ENCODE measurements at regions not wholly inside any gene's neighbourhood (a gene's known extent, or its start where the extent isn't known, plus 50 kb on each side); places are given as distances from the start of the nearest gene placed in this dataset.

DNA sequence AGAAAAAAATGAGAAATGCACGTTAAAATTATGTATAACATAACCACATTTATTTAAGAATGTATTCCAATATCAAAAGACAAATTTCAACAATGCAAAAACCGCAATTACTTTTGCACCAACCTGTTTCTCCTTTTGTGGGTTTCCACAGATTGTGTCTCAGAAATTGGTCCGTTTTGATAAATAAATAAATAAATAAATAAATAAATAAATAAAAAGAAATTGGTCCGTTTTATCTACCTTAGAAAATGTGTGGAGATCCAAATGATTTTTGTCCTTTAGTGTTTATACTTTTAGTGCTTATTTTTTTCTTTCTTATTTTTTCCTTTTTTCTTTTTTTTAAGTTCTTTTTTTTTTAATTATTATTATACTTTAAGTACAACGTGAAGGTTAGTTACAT is 1682.2 kb upstream of the TMEFF2 start:
- no peak overlapping the region for H3K27ac ChIP-seq (ENCODE audit: low read length in 2 of 2)
- no peak for DNase-seq
- H3K9me3 ChIP-seq (ENCODE audit: control extremely low read depth in 1 of 3, control insufficient read depth in 2 of 3, insufficient read depth in 1 of 3, low read length in 2 of 3), result peaks cover 0 to 4% (median 0%) of the 10 kb centered on the region in 3 donors
- H3K79me2 ChIP-seq (ENCODE audit: control insufficient read depth, insufficient read depth, low read length), result no peaks in the 10 kb centered on the region
- no peak overlapping the region for H2AFZ ChIP-seq (ENCODE audit: insufficient read depth, low read depth, low read length, poor library complexity, severe bottlenecking)
- H3K27me3 Mint-ChIP-seq, result no peaks in the 10 kb centered on the region
- no CpG with 5 or more reads among the region's 5 CpGs for WGBS (ENCODE audit: insufficient coverage)
- ChIA-PET POLR2A (no interaction called here), CTCF (no interaction called here)
- no peaks in the 10 kb centered on the region for H3K27me3 ChIP-seq (replicated peaks in 1 of 4; ENCODE audit: control extremely low read depth in 1 of 4, control insufficient read depth in 3 of 4, insufficient read depth in 4 of 4, low read length in 3 of 4)
- no peak overlapping the region for H3K4me3 Mint-ChIP-seq
- no peaks in the 10 kb centered on the region for H4K20me1 ChIP-seq (ENCODE audit: control insufficient read depth, insufficient read depth, low read length, poor library complexity, severe bottlenecking)
- H3K9ac ChIP-seq (ENCODE audit: low read length), result no peak overlapping the region
- H3K4me1 ChIP-seq (ENCODE audit: control insufficient read depth in 2 of 2, insufficient read depth in 2 of 2, low read length in 2 of 2), result no peaks in the 10 kb centered on the region
- intact Hi-C loops (cut with micrococcal nuclease), result no loop called here
- no peak overlapping the region for H3K27ac Mint-ChIP-seq
- ATAC-seq (ENCODE audit: low read depth), result no peak
- no peak overlapping the region for H3K4me3 ChIP-seq (ENCODE audit: control extremely low read depth in 1 of 5, extremely low read depth in 1 of 5, insufficient read depth in 1 of 5, low read depth in 2 of 5, low read length in 4 of 5)
- H3K9me3 Mint-ChIP-seq (ENCODE audit: insufficient read depth), result no peaks in the 10 kb centered on the region
- no peaks in the 10 kb centered on the region for H3K4me1 Mint-ChIP-seq
- TF ChIP-seq CTCF (IDR thresholded peaks at IDR 0.05) (no peak), EZH2 (IDR thresholded peaks at IDR 0.05; ENCODE audit: borderline replicate concordance, insufficient read depth, low read depth, low read length, poor library complexity, severe bottlenecking) (no peak)
- H3K4me2 ChIP-seq (replicated peaks; ENCODE audit: low read depth, low read length, poor library complexity, severe bottlenecking), result no peak overlapping the region
- H3K36me3 ChIP-seq (replicated peaks in 1 of 2; ENCODE audit: control extremely low read depth in 1 of 2, control insufficient read depth in 1 of 2, extremely low read depth in 1 of 2, insufficient read depth in 2 of 2, low read length in 1 of 2), result no peaks in the 10 kb centered on the region

DNA sequence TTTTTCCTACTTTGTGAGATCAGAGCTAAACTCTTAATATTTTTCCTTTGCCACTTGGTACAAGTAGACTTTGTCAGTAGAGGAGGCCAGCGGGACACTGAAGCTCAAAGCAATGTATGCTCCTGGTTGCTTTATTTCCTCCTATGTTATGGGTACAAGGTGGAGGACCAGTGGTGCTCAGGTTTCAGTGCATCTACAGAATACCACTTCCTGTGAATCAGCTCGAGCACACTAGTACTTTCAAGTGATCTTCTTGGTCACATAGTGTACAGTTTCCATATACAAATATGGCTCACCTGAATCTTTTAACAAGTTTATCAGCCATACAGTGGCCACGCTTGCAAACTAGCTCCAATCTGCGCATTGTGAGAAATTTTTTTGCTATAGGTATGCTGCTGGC is 1674.8 kb upstream of the TMEFF2 start:
- TF ChIP-seq EZH2 (IDR thresholded peaks at IDR 0.05; ENCODE audit: borderline replicate concordance, insufficient read depth, low read depth, low read length, poor library complexity, severe bottlenecking), result no peak
- TF ChIP-seq CTCF (IDR thresholded peaks at IDR 0.05), result no peak
- Mint-ChIP-seq H3K4me3 (no peak overlapping the region), H3K27me3 (no peaks in the 10 kb centered on the region), H3K9me3 (ENCODE audit: insufficient read depth) (peaks cover 5% of the 10 kb centered on the region), H3K4me1 (no peaks in the 10 kb centered on the region), H3K27ac (no peak overlapping the region)
- Histone ChIP-seq H3K79me2 (ENCODE audit: control insufficient read depth, insufficient read depth, low read length) (no peaks in the 10 kb centered on the region), H3K36me3 (replicated peaks in 1 of 2; ENCODE audit: control extremely low read depth in 1 of 2, control insufficient read depth in 1 of 2, extremely low read depth in 1 of 2, insufficient read depth in 2 of 2, low read length in 1 of 2) (no peaks in the 10 kb centered on the region), H3K4me3 (ENCODE audit: control extremely low read depth in 1 of 5, extremely low read depth in 1 of 5, insufficient read depth in 1 of 5, low read depth in 2 of 5, low read length in 4 of 5) (no peak overlapping the region), H4K20me1 (ENCODE audit: control insufficient read depth, insufficient read depth, low read length, poor library complexity, severe bottlenecking) (no peaks in the 10 kb centered on the region), H3K4me2 (replicated peaks; ENCODE audit: low read depth, low read length, poor library complexity, severe bottlenecking) (no peak overlapping the region), H3K9me3 (ENCODE audit: control extremely low read depth in 1 of 3, control insufficient read depth in 2 of 3, insufficient read depth in 1 of 3, low read length in 2 of 3) (peaks cover 0 to 17% (median 0%) of the 10 kb centered on the region in 3 donors), H3K4me1 (ENCODE audit: control insufficient read depth in 2 of 2, insufficient read depth in 2 of 2, low read length in 2 of 2) (no peaks in the 10 kb centered on the region), H3K9ac (ENCODE audit: low read length) (no peak overlapping the region), H3K27ac (ENCODE audit: low read length in 2 of 2) (no peak overlapping the region), H2AFZ (ENCODE audit: insufficient read depth, low read depth, low read length, poor library complexity, severe bottlenecking) (no peak overlapping the region), H3K27me3 (replicated peaks in 1 of 4; ENCODE audit: control extremely low read depth in 1 of 4, control insufficient read depth in 3 of 4, insufficient read depth in 4 of 4, low read length in 3 of 4) (no peaks in the 10 kb centered on the region)
- DNase-seq, result no peak
- CTCF ChIA-PET, result no interaction called here
- POLR2A ChIA-PET, result no interaction called here
- intact Hi-C loops (cut with micrococcal nuclease), result no loop called here
- ATAC-seq (ENCODE audit: low read depth), result no peak
- 0% methylated on average over 1 of the region's 4 CpGs for WGBS (ENCODE audit: insufficient coverage)

Measured in B cell (primary cell).